H1 (cell line): ENCODE measurements at regions not wholly inside any gene's neighbourhood (a gene's known extent, or its start where the extent isn't known, plus 50 kb on each side); places are given as distances from the start of the nearest gene placed in this dataset.
A peak's percentile ranks its signal among the peaks of the same experiment; 100 is the strongest.

Source experiments
- CTCF ChIA-PET: fragments of 300-600 bp; sonication (Branson Sonifier 250); formaldehyde crosslinking; loops from one replicate; lab custom pipeline; 2021; ENCODE audit not compliant: partially characterized antibody; lab: Charles Lee
- POLR2A ChIA-PET: fragments of 300-600 bp; sonication (Branson Sonifier 250); formaldehyde crosslinking; loops from one replicate; lab custom pipeline; 2021; ENCODE audit warnings: inconsistent platforms; ENCODE audit not compliant: partially characterized antibody; lab: Charles Lee
- DNase-seq, 2 experiments: peaks; one replicate each; pipeline versions ENCODE4 v3.0.0 to v3.0.0-alpha.2; 2010 to 2022; ENCODE audit warnings: low spot score in 2 of 2, low read depth in 1 of 2, mixed read lengths in 1 of 2
- FAIRE-seq: peaks from 2 replicates; lab custom pipeline; 2011; peaks lifted over from hg19 to GRCh38; lab: Jason Lieb, UNC
- H2AFZ ChIP-seq: 2 replicates; pipeline ENCODE4 v1.8.1; 2012; ENCODE audit warnings: low read length, inconsistent platforms
- H2AK5ac ChIP-seq: 2 replicates; pipeline ENCODE4 v1.6.1; 2013; ENCODE audit warnings: low read depth, low read length
- H2BK120ac ChIP-seq: replicated peaks from 2 replicates; pipeline ENCODE3; 2013; ENCODE audit warnings: low read depth, low read length, inconsistent platforms
- H2BK12ac ChIP-seq: 2 replicates; pipeline ENCODE4 v1.6.1; 2013; ENCODE audit warnings: low read depth, low read length
- H2BK15ac ChIP-seq: 2 replicates; pipeline ENCODE4 v1.6.1; 2013; ENCODE audit warnings: low read length
- H2BK20ac ChIP-seq: 2 replicates; pipeline ENCODE4 v1.6.1; 2013; ENCODE audit warnings: low read length
- H2BK5ac ChIP-seq: 2 replicates; pipeline ENCODE4 v1.6.1; 2013; ENCODE audit warnings: low read depth, low read length
- H3K14ac ChIP-seq: 2 replicates; pipeline ENCODE4 v1.6.1; 2013; ENCODE audit warnings: inconsistent platforms; ENCODE audit not compliant: insufficient read length
- H3K18ac ChIP-seq: 2 replicates; pipeline ENCODE4 v1.6.1; 2013; ENCODE audit warnings: low read length; ENCODE audit errors: extremely low read depth
- H3K23ac ChIP-seq: 2 replicates; pipeline ENCODE4 v1.6.1; 2013; ENCODE audit warnings: inconsistent platforms; ENCODE audit not compliant: insufficient read length
- H3K23me2 ChIP-seq: 2 replicates; pipeline ENCODE4 v1.6.1; 2013; ENCODE audit warnings: low read depth, low read length
- H3K27ac ChIP-seq: 2 replicates; pipeline ENCODE4 v1.6.1; 2011; ENCODE audit warnings: low read depth, low read length, inconsistent platforms
- H3K27me3 ChIP-seq, 4 experiments: replicated peaks in 1 of 4; 1 replicate in 1 of 4; 2 replicates in 3 of 4; pipeline versions ENCODE4 v1.6.1 to v1.8.1; 2011 to 2013; ENCODE audit warnings: low read length in 3 of 4, mild to moderate bottlenecking in 3 of 4, inconsistent platforms in 2 of 4, mixed read lengths in 2 of 4, moderate library complexity in 1 of 4; ENCODE audit not compliant: control insufficient read depth in 3 of 4, insufficient read depth in 3 of 4; ENCODE audit errors: extremely low read depth in 1 of 4
- H3K36me3 ChIP-seq, 4 experiments: 2 replicates each; pipeline versions ENCODE4 v1.6.1 to v1.8.1; 2011 to 2013; ENCODE audit warnings: mild to moderate bottlenecking in 4 of 4, low read length in 3 of 4, moderate library complexity in 2 of 4, control low read depth in 1 of 4, inconsistent platforms in 1 of 4; ENCODE audit not compliant: insufficient read depth in 4 of 4, control insufficient read depth in 2 of 4
- H3K4ac ChIP-seq: replicated peaks from 2 replicates; pipeline ENCODE3; 2013; ENCODE audit warnings: low read length, low read depth, mixed read lengths, inconsistent platforms; ENCODE audit not compliant: insufficient read length
- H3K4me1 ChIP-seq, 4 experiments: replicated peaks in 1 of 4; 1 replicate in 1 of 4; 2 replicates in 3 of 4; pipeline versions ENCODE4 v1.6.1 to v1.8.1; 2011 to 2013; ENCODE audit warnings: low read length in 3 of 4, inconsistent platforms in 2 of 4, mixed read lengths in 1 of 4; ENCODE audit not compliant: insufficient read depth in 4 of 4, control insufficient read depth in 3 of 4
- H3K4me2 ChIP-seq, 2 experiments: 2 replicates each; pipeline versions ENCODE4 v1.6.1 to v1.8.1; 2011 to 2013; ENCODE audit warnings: low read depth in 2 of 2, low read length in 2 of 2, control low read depth in 1 of 2, inconsistent platforms in 1 of 2, mild to moderate bottlenecking in 1 of 2; ENCODE audit not compliant: insufficient read depth in 1 of 2
- H3K4me3 ChIP-seq, 4 experiments: fragments of 200-600, 300-600 bp in 1 of 4; sonication (generic), shearing (Covaris generic), sonication (Bioruptor Twin) in 1 of 4; 2 replicates each; pipeline versions ENCODE4 v1.5.1 to v1.8.1; 2011 to 2016; ENCODE audit warnings: low read length in 4 of 4, low read depth in 3 of 4, control low read depth in 2 of 4, inconsistent platforms in 2 of 4, mild to moderate bottlenecking in 2 of 4, mixed read lengths in 1 of 4, moderate library complexity in 1 of 4; ENCODE audit not compliant: insufficient read depth in 2 of 4; ENCODE audit errors: extremely low read depth in 1 of 4
- H3K56ac ChIP-seq: replicated peaks from 2 replicates; pipeline ENCODE3; 2013; ENCODE audit warnings: low read depth, mild to moderate bottlenecking, mixed read lengths, low read length, inconsistent platforms; ENCODE audit not compliant: insufficient read length
- H3K79me1 ChIP-seq: 2 replicates; pipeline ENCODE4 v1.6.1; 2013; ENCODE audit warnings: low read depth, low read length, control low read depth
- H3K79me2 ChIP-seq, 2 experiments: 2 replicates each; pipeline versions ENCODE4 v1.6.1 to v1.8.1; 2012 to 2013; ENCODE audit warnings: low read length in 2 of 2, mild to moderate bottlenecking in 2 of 2, inconsistent platforms in 1 of 2; ENCODE audit not compliant: insufficient read depth in 2 of 2, control insufficient read depth in 1 of 2
- H3K9ac ChIP-seq, 4 experiments: replicated peaks in 1 of 4; 1 replicate in 1 of 4; 2 replicates in 3 of 4; pipeline versions ENCODE4 v1.6.1 to v1.8.1; 2011 to 2013; ENCODE audit warnings: low read depth in 3 of 4, low read length in 3 of 4, control low read depth in 2 of 4, mild to moderate bottlenecking in 2 of 4, moderate library complexity in 2 of 4, inconsistent platforms in 1 of 4; ENCODE audit errors: extremely low read depth in 1 of 4
- H3K9me3 ChIP-seq, 2 experiments: 2 replicates each; pipeline versions ENCODE4 v1.6.1 to v1.8.1; 2012 to 2013; ENCODE audit warnings: mild to moderate bottlenecking in 2 of 2, moderate library complexity in 2 of 2, control low read depth in 1 of 2, inconsistent platforms in 1 of 2, low read depth in 1 of 2, low read length in 1 of 2, mixed read lengths in 1 of 2; ENCODE audit not compliant: insufficient read depth in 2 of 2
- H4K20me1 ChIP-seq, 2 experiments: replicated peaks in 1 of 2; 2 replicates each; pipeline versions ENCODE3 to v1.8.1; 2011 to 2013; ENCODE audit warnings: inconsistent platforms in 2 of 2, low read length in 2 of 2, mild to moderate bottlenecking in 1 of 2; ENCODE audit not compliant: insufficient read depth in 2 of 2, control insufficient read depth in 1 of 2
- H4K5ac ChIP-seq: 2 replicates; pipeline ENCODE4 v1.6.1; 2013; ENCODE audit warnings: low read length, low read depth, mixed read lengths, inconsistent platforms; ENCODE audit not compliant: insufficient read length
- H4K8ac ChIP-seq: 2 replicates; pipeline ENCODE4 v1.8.0; 2013; ENCODE audit warnings: mild to moderate bottlenecking, moderate library complexity, low read length, inconsistent platforms; ENCODE audit not compliant: insufficient read depth; ENCODE audit errors: extremely low read depth
- H4K91ac ChIP-seq: replicated peaks from 2 replicates; pipeline ENCODE3; 2013; ENCODE audit warnings: low read length, mixed read lengths, inconsistent platforms; ENCODE audit not compliant: insufficient read length
- POU5F1 ChIP-seq: IDR thresholded peaks from 2 replicates; pipeline ENCODE4 v1.6.1; 2011; ENCODE audit warnings: low read depth, mild to moderate bottlenecking, low read length, moderate library complexity
- RNF2 ChIP-seq: fragments of 200-900, 300-1000 bp; sonication (generic); IDR thresholded peaks from 2 replicates; pipeline ENCODE4 v1.7.1; 2016; ENCODE audit warnings: borderline replicate concordance, low read depth, mild to moderate bottlenecking, antibody characterized with exemption, low read length; ENCODE audit not compliant: poor library complexity, severe bottlenecking; ENCODE audit errors: missing control alignments
- WGBS, 2 experiments: shearing (Covaris generic) in 1 of 2; methylation state at CpG; one replicate each; pipeline versions ENCODE4 v1.1.6 to v1.1.7; 2013 to 2015; ENCODE audit warnings: low lambda C conversion rate in 2 of 2, mixed read lengths in 2 of 2, inconsistent platforms in 1 of 2, low coverage in 1 of 2, missing lambda C conversion rate in 1 of 2; ENCODE audit not compliant: insufficient replicate concordance in 2 of 2, insufficient coverage in 1 of 2, insufficient read length in 1 of 2; ENCODE audit errors: extremely low coverage in 1 of 2, missing lambda C conversion rate in 1 of 2; 5-methylcytosine and 5-hydroxymethylcytosine counted together

GRCh38 chr4:17286752-17287460, 225.0 kb downstream of the QDPR start:
- no peak overlapping the region for H2AK5ac ChIP-seq
- H4K91ac ChIP-seq: peak overlapping the region; percentile 68
- no peaks in the 10 kb centered on the region for H3K36me3 ChIP-seq
- H3K23me2 ChIP-seq: no peaks in the 10 kb centered on the region
- ChIA-PET POLR2A (no interaction called here), CTCF (interaction anchor here (0.6 kb wide), 3 partner anchors 31 to 174 kb away, joined by 3 to 4 read pairs (median 3); no protein-coding TSS in a partner anchor)
- peak overlapping the region; percentile 77 for H2BK12ac ChIP-seq
- peaks cover 0 to 5% of the 10 kb centered on the region in 2 experiments; a peak in 2 of 4 replicates for H3K9me3 ChIP-seq
- 0 out of 2 replicates have a peak overlapping the region, but pooled peaks have one; percentile 72 for H3K18ac ChIP-seq
- no peak overlapping the region for H3K14ac ChIP-seq
- H3K9ac ChIP-seq: no peak overlapping the region
- no peaks in the 10 kb centered on the region for H4K20me1 ChIP-seq
- no peak overlapping the region for H3K56ac ChIP-seq
- no peaks in the 10 kb centered on the region for H3K79me2 ChIP-seq
- H4K8ac ChIP-seq: no peak overlapping the region
- no peaks in the 10 kb centered on the region; a peak in 2 of 7 replicates for H3K27me3 ChIP-seq
- H3K23ac ChIP-seq: no peak overlapping the region
- peak overlapping the region; percentile 97 for H2BK20ac ChIP-seq
- no peak overlapping the region for H3K27ac ChIP-seq
- peak overlapping the region; percentile 44 to 50 for H3K4me2 ChIP-seq
- no peak overlapping the region for H4K5ac ChIP-seq
- FAIRE-seq (no peak), DNase-seq (no peak)
- no peak overlapping the region for H2BK15ac ChIP-seq
- WGBS, 2 experiments: 68% methylated on average over 7 of the region's 7 CpGs; no CpG with 5 or more reads in 1 of the 2 experiments
- TF ChIP-seq RNF2 (no peak), POU5F1 (peak; percentile 59; the same call in 1 of the 2 replicates)
- H2BK120ac ChIP-seq: peak overlapping the region; percentile 68
- no peak overlapping the region for H2AFZ ChIP-seq
- no peak overlapping the region for H3K4ac ChIP-seq
- H3K79me1 ChIP-seq: no peaks in the 10 kb centered on the region
- peak overlapping the region; percentile 77; the same call in 1 of the 2 replicates for H2BK5ac ChIP-seq
- H3K4me3 ChIP-seq: peak overlapping the region in 1 of 4 experiments; percentile 3; a peak in 1 of 8 replicates
- peaks cover 3 to 10% (median 5%) of the 10 kb centered on the region in 4 experiments; a peak in 4 of 7 replicates for H3K4me1 ChIP-seq
